MV-4-11 (cell line): ENCODE measurements at regions not wholly inside any gene's neighbourhood (a gene's known extent, or its start where the extent isn't known, plus 50 kb on each side); places are given as distances from the start of the nearest gene placed in this dataset.

Experiments
- DNase-seq: peaks from one replicate; lab custom pipeline; 2025; lab: John Stamatoyannopoulos, UW

DNA sequence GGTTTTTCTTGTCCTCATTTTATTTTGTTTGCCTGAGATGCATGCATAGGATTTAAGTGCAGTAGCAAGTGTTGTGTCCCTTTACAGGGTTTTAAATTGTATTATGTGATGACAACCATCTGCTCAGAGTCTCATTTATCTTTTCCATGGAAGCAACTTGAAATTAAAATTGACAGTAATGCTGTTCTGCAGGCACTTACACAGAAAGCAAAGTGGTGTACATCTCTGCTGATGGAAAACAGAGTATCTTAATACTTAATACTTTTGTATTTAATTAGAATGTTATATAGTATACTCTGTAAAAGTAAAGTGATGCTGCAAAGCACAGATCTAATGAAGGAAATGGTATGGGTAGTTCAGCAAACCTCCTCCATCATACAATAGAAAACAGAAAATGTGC lies 482.9 kb downstream of the POM121L12 start:
- no peak for DNase-seq

DNA sequence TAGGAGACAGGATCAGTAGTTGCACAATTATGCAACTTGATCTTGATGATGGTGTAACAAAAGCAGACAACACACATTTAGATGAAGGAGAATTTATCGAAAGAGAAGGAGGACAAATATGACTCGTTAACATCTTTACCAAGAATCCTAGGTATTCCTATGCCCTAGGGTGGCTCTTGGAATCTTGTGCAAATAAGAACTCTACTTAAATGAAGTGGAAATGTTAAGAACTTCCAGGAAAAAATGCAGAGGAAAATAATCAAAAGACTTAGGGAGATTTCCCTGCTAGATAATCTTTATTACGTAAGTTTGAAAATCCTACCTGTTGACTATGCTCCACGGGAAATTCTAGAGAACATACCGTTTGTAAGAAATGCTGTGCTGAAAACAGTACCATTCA lies 485.4 kb downstream of the POM121L12 start:
- no peak for DNase-seq

GRCh38 chr7:53521638-53522184 lies 486.3 kb downstream of the POM121L12 start:
- no peak for DNase-seq

- DNase-seq, result no peak
Measured at GRCh38 chr7:53539558-53539957, 504.1 kb downstream of the POM121L12 start.

DNA sequence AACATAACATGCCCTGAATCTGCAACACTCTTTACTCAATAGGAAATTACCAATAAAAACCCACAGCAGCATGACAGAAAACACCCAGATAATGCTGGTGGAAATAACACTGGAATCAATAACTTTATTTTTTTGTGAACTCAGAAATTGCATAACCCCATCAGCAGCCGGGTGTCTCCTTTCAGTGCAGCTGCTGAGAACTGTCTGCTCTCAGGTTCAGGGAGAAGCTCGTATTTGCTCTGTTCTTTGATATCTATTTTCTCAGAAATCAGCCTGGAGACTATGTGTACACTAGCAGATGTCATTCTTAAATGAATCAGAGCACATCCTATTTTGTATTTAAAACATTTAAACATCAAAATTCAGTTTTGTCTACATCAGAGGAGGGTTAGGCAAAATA lies 506.0 kb downstream of the POM121L12 start:
- no peak for DNase-seq

DNA sequence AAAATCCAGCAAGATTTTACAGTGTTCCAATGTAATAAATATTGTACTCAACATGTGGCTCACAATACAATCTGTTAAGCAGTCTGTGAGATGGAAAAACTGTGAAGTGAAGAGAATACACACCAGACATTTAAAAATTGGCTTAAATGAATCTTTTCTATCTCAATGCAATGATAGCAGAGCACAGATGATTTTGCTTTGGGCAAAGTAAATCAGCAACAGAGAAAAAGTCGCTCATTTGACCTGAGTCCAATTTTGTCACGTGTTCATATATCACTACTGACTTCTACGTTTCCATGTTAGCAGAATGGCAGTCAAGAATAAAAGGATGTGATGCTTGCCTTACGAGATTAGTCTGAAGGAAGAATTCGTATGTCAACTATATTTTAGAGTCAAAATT lies 506.7 kb downstream of the POM121L12 start:
- DNase-seq, result no peak
